ENCODE measurements at regions not wholly inside any gene's neighbourhood (a gene's known extent, or its start where the extent isn't known, plus 50 kb on each side); places are given as distances from the start of the nearest gene placed in this dataset.

DNA sequence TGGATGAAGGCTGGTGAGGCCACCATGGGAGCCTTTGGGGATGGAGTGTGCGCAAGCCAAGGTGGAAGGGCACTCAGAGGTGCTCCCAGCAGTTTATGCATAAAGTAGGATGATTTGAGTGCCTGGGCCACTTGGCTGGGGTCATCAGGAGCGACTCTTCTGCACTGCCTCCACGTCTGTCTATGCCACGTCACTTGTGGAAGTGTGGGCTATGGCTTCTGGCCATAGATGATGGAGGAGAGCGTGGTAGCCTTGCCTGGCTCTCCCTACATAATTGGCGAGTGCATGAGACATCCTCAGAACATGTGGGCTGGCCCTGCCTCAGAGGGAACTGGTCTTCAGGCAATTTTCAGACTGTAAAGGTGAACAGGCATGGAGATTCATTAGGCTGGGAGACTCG, 182.9 kb downstream of the TEX29 start:
- TF ChIP-seq CTCF (IDR thresholded peaks at IDR 0.05), result no peak
- Histone ChIP-seq H2AFZ (no peak overlapping the region), H3K9me3 (ENCODE audit: control insufficient read depth, low read length) (no peaks in the 10 kb centered on the region), H3K9ac (no peak overlapping the region), H3K4me1 (no peaks in the 10 kb centered on the region), H3K27me3 (ENCODE audit: control insufficient read depth, insufficient read depth, low read length) (peaks cover 5% of the 10 kb centered on the region), H3K27ac (no peak overlapping the region), H3K4me3 (ENCODE audit: low read depth, low read length) (no peak overlapping the region), H3K79me2 (no peaks in the 10 kb centered on the region), H3K4me2 (ENCODE audit: low read length) (no peak overlapping the region), H3K36me3 (ENCODE audit: control insufficient read depth, insufficient read depth, low read length) (no peaks in the 10 kb centered on the region)

- Histone ChIP-seq H3K9ac (no peak overlapping the region), H3K4me1 (no peaks in the 10 kb centered on the region), H3K27me3 (ENCODE audit: control insufficient read depth, insufficient read depth, low read length) (peaks cover 5% of the 10 kb centered on the region), H3K36me3 (ENCODE audit: control insufficient read depth, insufficient read depth, low read length) (no peaks in the 10 kb centered on the region), H2AFZ (no peak overlapping the region), H3K79me2 (no peaks in the 10 kb centered on the region), H3K9me3 (ENCODE audit: control insufficient read depth, low read length) (no peaks in the 10 kb centered on the region), H3K4me2 (ENCODE audit: low read length) (no peak overlapping the region), H3K27ac (no peak overlapping the region), H3K4me3 (ENCODE audit: low read depth, low read length) (no peak overlapping the region)
- TF ChIP-seq CTCF (IDR thresholded peaks at IDR 0.05), result no peak
These were observed 183.7 kb downstream of the TEX29 start for GRCh38 chr13:111503905-111504695.

DNA sequence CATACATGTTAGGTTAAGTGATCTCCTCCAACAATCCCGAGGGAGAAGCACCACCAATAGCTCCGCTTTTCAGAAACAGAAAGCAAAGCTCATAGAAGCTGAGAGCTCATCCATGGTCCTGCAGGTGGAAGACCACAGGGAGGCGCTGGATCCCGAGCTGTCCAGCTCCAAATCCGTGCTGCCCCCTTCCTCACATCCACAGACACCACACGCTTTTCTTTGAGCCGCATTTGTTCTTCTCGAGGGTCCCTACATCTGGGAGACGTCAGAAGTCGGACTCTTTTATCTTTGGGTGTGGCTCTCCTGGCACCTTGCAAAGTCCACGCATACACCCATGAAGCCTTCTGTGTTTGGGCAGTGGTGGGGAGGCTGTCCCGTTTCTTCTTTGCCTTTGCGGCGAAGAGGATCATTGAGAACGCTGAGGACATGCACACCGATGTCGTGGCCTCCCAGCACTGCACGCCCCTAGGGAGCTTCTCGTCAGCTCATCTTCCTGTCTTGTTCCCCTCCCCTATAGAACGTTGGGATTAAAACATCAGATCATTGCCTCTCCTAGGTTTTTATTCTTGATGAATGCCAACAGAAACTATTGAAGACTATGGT, 184.8 kb downstream of the TEX29 start:
- TF ChIP-seq CTCF (IDR thresholded peaks at IDR 0.05), result no peak
- Histone ChIP-seq H3K4me3 (ENCODE audit: low read depth, low read length) (no peak overlapping the region), H3K27me3 (ENCODE audit: control insufficient read depth, insufficient read depth, low read length) (peaks cover 5% of the 10 kb centered on the region), H3K36me3 (ENCODE audit: control insufficient read depth, insufficient read depth, low read length) (no peaks in the 10 kb centered on the region), H2AFZ (no peak overlapping the region), H3K79me2 (no peaks in the 10 kb centered on the region), H3K27ac (no peak overlapping the region), H3K4me2 (ENCODE audit: low read length) (no peak overlapping the region), H3K9me3 (ENCODE audit: control insufficient read depth, low read length) (no peaks in the 10 kb centered on the region), H3K9ac (no peak overlapping the region), H3K4me1 (no peaks in the 10 kb centered on the region)

DNA sequence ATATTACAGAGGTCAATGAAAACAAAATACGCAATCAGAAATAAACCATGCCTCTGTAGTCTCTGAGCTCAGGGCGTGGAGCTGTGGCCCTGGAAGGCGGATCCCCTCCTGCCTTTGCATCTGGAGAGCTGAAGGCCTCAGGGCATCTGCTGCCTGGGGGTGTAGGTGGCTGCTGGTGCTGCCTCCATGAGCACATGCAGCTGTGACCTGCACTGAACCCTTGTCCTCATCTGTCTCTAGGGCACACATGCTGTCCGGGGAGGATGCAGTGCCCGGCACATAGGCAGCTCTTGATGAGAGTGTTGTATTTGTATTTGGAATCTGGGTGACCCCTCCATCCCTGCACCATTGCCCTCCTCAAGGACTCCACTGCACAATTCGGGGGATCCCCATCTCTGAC, 185.7 kb downstream of the TEX29 start:
- no peaks in the 10 kb centered on the region for H3K79me2 ChIP-seq
- H3K27ac ChIP-seq, result no peak overlapping the region
- no peak overlapping the region for H3K9ac ChIP-seq
- H3K9me3 ChIP-seq (ENCODE audit: control insufficient read depth, low read length), result no peaks in the 10 kb centered on the region
- H3K4me1 ChIP-seq, result no peaks in the 10 kb centered on the region
- no peak overlapping the region for H3K4me2 ChIP-seq (ENCODE audit: low read length)
- peaks cover 5% of the 10 kb centered on the region for H3K27me3 ChIP-seq (ENCODE audit: control insufficient read depth, insufficient read depth, low read length)
- H3K36me3 ChIP-seq (ENCODE audit: control insufficient read depth, insufficient read depth, low read length), result no peaks in the 10 kb centered on the region
- no peak overlapping the region for H2AFZ ChIP-seq
- H3K4me3 ChIP-seq (ENCODE audit: low read depth, low read length), result no peak overlapping the region
- TF ChIP-seq CTCF (IDR thresholded peaks at IDR 0.05), result no peak

GRCh38 chr13:111506621-111507020, 186.2 kb downstream of the TEX29 start:
- Histone ChIP-seq H3K4me1 (no peaks in the 10 kb centered on the region), H3K36me3 (ENCODE audit: control insufficient read depth, insufficient read depth, low read length) (no peaks in the 10 kb centered on the region), H3K27ac (no peak overlapping the region), H3K4me3 (ENCODE audit: low read depth, low read length) (no peak overlapping the region), H3K27me3 (ENCODE audit: control insufficient read depth, insufficient read depth, low read length) (peaks cover 5% of the 10 kb centered on the region), H2AFZ (no peak overlapping the region), H3K4me2 (ENCODE audit: low read length) (no peak overlapping the region), H3K79me2 (no peaks in the 10 kb centered on the region), H3K9me3 (ENCODE audit: control insufficient read depth, low read length) (no peaks in the 10 kb centered on the region), H3K9ac (no peak overlapping the region)
- TF ChIP-seq CTCF (IDR thresholded peaks at IDR 0.05), result no peak
